A549 (cell line): ENCODE measurements at regions not wholly inside any gene's neighbourhood (a gene's known extent, or its start where the extent isn't known, plus 50 kb on each side); places are given as distances from the start of the nearest gene placed in this dataset.
A peak's percentile ranks its signal among the peaks of the same experiment; 100 is the strongest.

Experiments used
- ATAC-seq, 2 experiments: fragments of 200-7000 bp in 1 of 2; fragments of >200 bp in 1 of 2; cut with Nextera tagmentation in 1 of 2; cut with Tn5 transposase in 1 of 2; 3 replicates each; pipeline versions ENCODE4 v1.8.0 to v1.9.1; 2018 to 2020; ENCODE audit warnings: mild to moderate bottlenecking in 1 of 2, moderate library complexity in 1 of 2
- CTCF ChIA-PET: fragments of 300-600 bp; sonication (Branson Sonifier 250); formaldehyde crosslinking; extraction: SDS; loops from one replicate; lab custom pipeline; 2021; ENCODE audit warnings: antibody characterized with exemption, inconsistent platforms; lab: Yijun Ruan, JAX
- POLR2A ChIA-PET: fragments of 350-600 bp; formaldehyde crosslinking; extraction: SDS; loops from one replicate; lab custom pipeline; 2021; ENCODE audit warnings: antibody characterized with exemption, inconsistent platforms; lab: Yijun Ruan, JAX
- DNase-seq, 2 experiments: peaks; one replicate each; pipeline versions ENCODE4 v3.0.0 to v3.0.0-alpha.2; 2011 to 2016; ENCODE audit warnings: low read depth in 1 of 2, low spot score in 1 of 2
- FAIRE-seq: peaks from 2 replicates; lab custom pipeline; 2011; peaks lifted over from hg19 to GRCh38; lab: Jason Lieb, UNC
- H3K27ac ChIP-seq, 2 experiments: fragments of >200 bp; sonication (Bioruptor Twin); formaldehyde crosslinking; 3 replicates each; pipeline ENCODE4 v1.5.1; 2016 to 2017
- H3K4me1 ChIP-seq: fragments of >200 bp; sonication (Bioruptor Twin); formaldehyde crosslinking; 3 replicates; pipeline ENCODE4 v1.6.1; 2016
- H3K4me2 ChIP-seq: fragments of >200 bp; sonication (Bioruptor Twin); formaldehyde crosslinking; 3 replicates; pipeline ENCODE4 v1.6.1; 2016
- H3K4me3 ChIP-seq: fragments of >200 bp; sonication (Bioruptor Twin); formaldehyde crosslinking; 3 replicates; pipeline ENCODE4 v1.5.1; 2016
- H3K9me3 ChIP-seq: fragments of >200 bp; sonication (Bioruptor Twin); formaldehyde crosslinking; 3 replicates; pipeline ENCODE4 v1.6.1; 2016
- BCL3 ChIP-seq: fragments of >200 bp; sonication (Bioruptor Twin); formaldehyde crosslinking; IDR thresholded peaks from 3 replicates; pipeline ENCODE4 v1.6.1; 2016
- CBX2 ChIP-seq: fragments of 200-600 bp; sonication (generic); IDR thresholded peaks from 2 replicates; pipeline ENCODE4 v1.6.1; 2016; ENCODE audit warnings: low read depth, mild to moderate bottlenecking, borderline replicate concordance
- CHD2 ChIP-seq: fragments of 150-350 bp; IDR thresholded peaks from 2 replicates; pipeline ENCODE4 v1.6.1; 2014; ENCODE audit warnings: low read length; ENCODE audit not compliant: partially characterized antibody
- EHF ChIP-seq: fragments of 250-450 bp; sonication (Bioruptor Pico); IDR thresholded peaks from 2 replicates; pipeline ENCODE4 v1.5.0; 2020; ENCODE audit warnings: mild to moderate bottlenecking
- EHMT2 ChIP-seq: fragments of 200-600 bp; sonication (generic); IDR thresholded peaks from 2 replicates; pipeline ENCODE4 v1.6.1; 2016; ENCODE audit warnings: antibody characterized with exemption, low read depth, mild to moderate bottlenecking, moderate library complexity
- FOSB ChIP-seq: fragments of 250-450 bp; sonication (Bioruptor Pico); IDR thresholded peaks from 2 replicates; pipeline ENCODE4 v1.5.0; 2020; ENCODE audit warnings: mild to moderate bottlenecking, moderate library complexity
- FOXS1 ChIP-seq: fragments of 250-450 bp; sonication (Bioruptor Pico); IDR thresholded peaks from 2 replicates; pipeline ENCODE4 v1.5.0; 2020; ENCODE audit warnings: mild to moderate bottlenecking, moderate library complexity
- GATA3 ChIP-seq: IDR thresholded peaks from 2 replicates; pipeline ENCODE4 v1.6.1; 2012; ENCODE audit warnings: borderline replicate concordance
- HDAC2 ChIP-seq: fragments of 200-600 bp; sonication (generic); IDR thresholded peaks from 2 replicates; pipeline ENCODE4 v1.6.1; 2016
- HOXA7 ChIP-seq: fragments of 250-450 bp; sonication (Bioruptor Pico); IDR thresholded peaks from 2 replicates; pipeline ENCODE4 v1.5.0; 2020; ENCODE audit warnings: mild to moderate bottlenecking, moderate library complexity
- HOXB13 ChIP-seq: fragments of 250-450 bp; sonication (Bioruptor Pico); IDR thresholded peaks from 2 replicates; pipeline ENCODE4 v1.5.0; 2020; ENCODE audit warnings: low read depth, mild to moderate bottlenecking, moderate library complexity
- KDM1A ChIP-seq: fragments of 200-600 bp; sonication (generic); IDR thresholded peaks from 2 replicates; pipeline ENCODE4 v1.6.1; 2016; ENCODE audit warnings: low read depth, mild to moderate bottlenecking
- MAFK ChIP-seq: fragments of 450-650 bp; IDR thresholded peaks from 2 replicates; pipeline ENCODE4 v1.6.1; 2014; ENCODE audit not compliant: partially characterized antibody
- MAX ChIP-seq: IDR thresholded peaks from 2 replicates; pipeline ENCODE4 v1.6.1; 2012
- NR3C1 ChIP-seq: fragments of >200 bp; sonication (Bioruptor Twin); formaldehyde crosslinking; IDR thresholded peaks from 3 replicates; pipeline ENCODE4 v1.6.1; 2017
- PBX3 ChIP-seq: IDR thresholded peaks from 2 replicates; pipeline ENCODE4 v1.6.1; 2012
- POLR2AphosphoS2 ChIP-seq: conservative IDR thresholded peaks from 2 replicates; pipeline ENCODE4 v1.6.1; 2012; ENCODE audit warnings: low read length, improper control_type of control experiment, inconsistent platforms
- RARB ChIP-seq: fragments of 250-450 bp; sonication (Bioruptor Pico); IDR thresholded peaks from 2 replicates; pipeline ENCODE4 v1.8.0; 2021; ENCODE audit warnings: mild to moderate bottlenecking, moderate library complexity
- RCOR1 ChIP-seq: fragments of 150-350 bp; IDR thresholded peaks from 2 replicates; pipeline ENCODE4 v1.6.1; 2014; ENCODE audit warnings: antibody characterized with exemption, low read length, low read depth
- RNF2 ChIP-seq: fragments of 200-600 bp; sonication (generic); IDR thresholded peaks from 2 replicates; pipeline ENCODE4 v1.6.1; 2016; ENCODE audit warnings: low read depth, mild to moderate bottlenecking, antibody characterized with exemption, moderate library complexity, borderline replicate concordance
- SMC3 ChIP-seq: fragments of >200 bp; sonication (Bioruptor Twin); formaldehyde crosslinking; IDR thresholded peaks from 3 replicates; pipeline ENCODE4 v1.6.1; 2018; ENCODE audit warnings: inconsistent platforms
- SREBF2 ChIP-seq: fragments of 450-650 bp; IDR thresholded peaks from 2 replicates; pipeline ENCODE4 v1.6.1; 2014; ENCODE audit warnings: mild to moderate bottlenecking, moderate library complexity
- TFCP2L1 ChIP-seq: fragments of 250-450 bp; sonication (Bioruptor Pico); IDR thresholded peaks from 2 replicates; pipeline ENCODE4 v1.5.0; 2021; ENCODE audit warnings: mild to moderate bottlenecking
- ZFP36 ChIP-seq: fragments of 450-650 bp; IDR thresholded peaks from 2 replicates; pipeline ENCODE4 v1.6.1; 2014; ENCODE audit warnings: borderline replicate concordance; ENCODE audit not compliant: partially characterized antibody
- ZNF302 ChIP-seq: fragments of 250-450 bp; sonication (Bioruptor Pico); IDR thresholded peaks from 2 replicates; pipeline ENCODE4 v1.9.0; 2021; ENCODE audit warnings: inconsistent platforms, mild to moderate bottlenecking, moderate library complexity
- ZSCAN20 ChIP-seq: fragments of 250-450 bp; sonication (Bioruptor Pico); IDR thresholded peaks from 2 replicates; pipeline ENCODE4 v1.8.0; 2022; ENCODE audit warnings: mild to moderate bottlenecking, moderate library complexity
- WGBS: methylation state at CpG from one replicate; pipeline ENCODE4 v1.1.6; 2017; ENCODE audit errors: missing lambda C conversion rate; 5-methylcytosine and 5-hydroxymethylcytosine counted together

GRCh38 chr20:11020712-11021111, 346.9 kb upstream of the JAG1 start:
- DNase-seq: no peak
- 0 out of 3 replicates have a peak, but pooled peaks cover 3% of the 10 kb centered on the region for H3K9me3 ChIP-seq
- H3K27ac ChIP-seq: no peak overlapping the region
- FAIRE-seq: peak; percentile 84
- H3K4me3 ChIP-seq: no peak overlapping the region
- ChIA-PET POLR2A (no interaction called here), CTCF (no interaction called here)
- H3K4me1 ChIP-seq: 0 out of 3 replicates have a peak, but pooled peaks cover 4% of the 10 kb centered on the region
- no peak for ATAC-seq
- 0 out of 3 replicates have a peak overlapping the region, but pooled peaks have one; percentile 12 for H3K4me2 ChIP-seq
- TF ChIP-seq PBX3 (no peak), CBX2 (no peak), FOXS1 (CRISPR knock-in tag) (no peak), POLR2AphosphoS2 (no peak), EHMT2 (no peak), BCL3 (no peak)
- 81% methylated on average over 1 of the region's 1 CpG for WGBS

- ATAC-seq (no peak), DNase-seq (no peak), FAIRE-seq (no peak)
- H3K27ac ChIP-seq: no peak overlapping the region
- no peak overlapping the region for H3K4me3 ChIP-seq
- no peak for TF ChIP-seq FOSB
- no peak for TF ChIP-seq GATA3
- TF ChIP-seq SREBF2: no peak
- TF ChIP-seq ZFP36: no peak
- no peak for TF ChIP-seq KDM1A
- TF ChIP-seq PBX3: no peak
- TF ChIP-seq CHD2: no peak
- TF ChIP-seq MAX: no peak
- TF ChIP-seq NR3C1: no peak
- TF ChIP-seq ZSCAN20: no peak
- TF ChIP-seq EHF (CRISPR knock-in tag): no peak
- no peak for TF ChIP-seq MAFK
- H3K4me1 ChIP-seq: no peaks in the 10 kb centered on the region
- H3K9me3 ChIP-seq: peaks cover 15% of the 10 kb centered on the region; the same call in 2 of the 3 replicates
- 69% methylated on average over 3 of the region's 3 CpGs for WGBS
- POLR2A ChIA-PET: no interaction called here
- CTCF ChIA-PET: no interaction called here
- H3K4me2 ChIP-seq: no peak overlapping the region
Observed at GRCh38 chr20:11027224-11027623, 353.4 kb upstream of the JAG1 start.

- POLR2A ChIA-PET: no interaction called here
- DNase-seq: no peak
- Histone ChIP-seq H3K4me2 (no peak overlapping the region), H3K27ac (no peak overlapping the region), H3K4me1 (no peaks in the 10 kb centered on the region), H3K9me3 (peaks cover 12% of the 10 kb centered on the region; the same call in 2 of the 3 replicates), H3K4me3 (no peak overlapping the region)
- TF ChIP-seq HOXB13 (CRISPR knock-in tag) (no peak), ZSCAN20 (no peak), KDM1A (no peak), CBX2 (no peak), CHD2 (no peak), RCOR1 (no peak), NR3C1 (no peak), EHF (CRISPR knock-in tag) (no peak), TFCP2L1 (CRISPR knock-in tag) (no peak), HOXA7 (no peak), SMC3 (no peak), RARB (CRISPR knock-in tag) (no peak), RNF2 (no peak), HDAC2 (no peak), ZNF302 (CRISPR knock-in tag) (no peak), SREBF2 (no peak), ZFP36 (no peak)
- CTCF ChIA-PET: interaction anchor here (1.2 to 1.5 kb wide), 3 partner anchors 11 to 18 kb away, joined by 3 read pairs; no protein-coding TSS in a partner anchor
- no peak for ATAC-seq
- WGBS: 96% methylated on average over 2 of the region's 2 CpGs
- FAIRE-seq: no peak
Observed at GRCh38 chr20:11030351-11030750, 356.6 kb upstream of the JAG1 start.
